Coronary artery (tissue), 2 donors: ENCODE measurements at regions not wholly inside any gene's neighbourhood (a gene's known extent, or its start where the extent isn't known, plus 50 kb on each side); places are given as distances from the start of the nearest gene placed in this dataset.

ENCODE experiments used
- DNase-seq: peaks from one replicate; pipeline ENCODE4 v3.0.0-alpha.2; 2017; ENCODE audit warnings: low spot score
- H3K27ac ChIP-seq, 2 donors: fragments of 200-600 bp; sonication (generic); one replicate each; pipeline ENCODE4 v1.5.1; 2016 to 2019
- H3K4me3 ChIP-seq: fragments of 200-600 bp; sonication (generic); 2 replicates; pipeline ENCODE4 v1.5.1; 2016; ENCODE audit warnings: mild to moderate bottlenecking, moderate library complexity
- TF ChIP-seq, protein P1 (sequence below): fragments of 200-600 bp; sonication (generic); IDR thresholded peaks from one replicate; pipeline ENCODE4 v1.5.1; 2019; ENCODE audit warnings: antibody characterized with exemption

DNA sequence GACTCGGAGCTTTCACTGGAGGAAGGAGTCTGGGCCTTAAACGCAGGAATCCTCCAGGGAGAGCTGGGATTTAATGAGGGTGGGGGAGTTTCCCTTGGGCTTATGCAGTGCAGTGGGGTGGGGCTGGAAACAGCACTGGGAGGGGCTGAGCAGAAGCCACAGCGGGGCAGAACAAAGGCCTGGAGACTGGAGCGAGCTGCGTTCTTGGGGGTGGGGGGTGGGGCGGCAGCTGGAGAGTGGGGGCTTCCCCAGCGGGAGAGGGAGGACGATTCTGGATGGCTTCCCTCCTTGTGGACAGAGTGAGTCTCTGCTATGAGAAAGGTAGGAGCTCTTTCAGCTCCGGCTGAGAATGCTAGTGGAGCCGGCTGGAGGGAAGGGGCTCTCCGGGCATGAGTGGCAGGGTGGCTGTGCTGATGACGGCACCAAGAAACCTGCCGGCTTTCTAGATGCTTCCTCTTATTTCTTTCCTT is 406.0 kb downstream of the SEC14L1 start:
- TF ChIP-seq, protein P1, sequence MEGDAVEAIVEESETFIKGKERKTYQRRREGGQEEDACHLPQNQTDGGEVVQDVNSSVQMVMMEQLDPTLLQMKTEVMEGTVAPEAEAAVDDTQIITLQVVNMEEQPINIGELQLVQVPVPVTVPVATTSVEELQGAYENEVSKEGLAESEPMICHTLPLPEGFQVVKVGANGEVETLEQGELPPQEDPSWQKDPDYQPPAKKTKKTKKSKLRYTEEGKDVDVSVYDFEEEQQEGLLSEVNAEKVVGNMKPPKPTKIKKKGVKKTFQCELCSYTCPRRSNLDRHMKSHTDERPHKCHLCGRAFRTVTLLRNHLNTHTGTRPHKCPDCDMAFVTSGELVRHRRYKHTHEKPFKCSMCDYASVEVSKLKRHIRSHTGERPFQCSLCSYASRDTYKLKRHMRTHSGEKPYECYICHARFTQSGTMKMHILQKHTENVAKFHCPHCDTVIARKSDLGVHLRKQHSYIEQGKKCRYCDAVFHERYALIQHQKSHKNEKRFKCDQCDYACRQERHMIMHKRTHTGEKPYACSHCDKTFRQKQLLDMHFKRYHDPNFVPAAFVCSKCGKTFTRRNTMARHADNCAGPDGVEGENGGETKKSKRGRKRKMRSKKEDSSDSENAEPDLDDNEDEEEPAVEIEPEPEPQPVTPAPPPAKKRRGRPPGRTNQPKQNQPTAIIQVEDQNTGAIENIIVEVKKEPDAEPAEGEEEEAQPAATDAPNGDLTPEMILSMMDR, result no peak
- H3K27ac ChIP-seq, result no peak overlapping the region
- peak overlapping the region; percentile 49 for H3K4me3 ChIP-seq
- DNase-seq, result no peak

DNA sequence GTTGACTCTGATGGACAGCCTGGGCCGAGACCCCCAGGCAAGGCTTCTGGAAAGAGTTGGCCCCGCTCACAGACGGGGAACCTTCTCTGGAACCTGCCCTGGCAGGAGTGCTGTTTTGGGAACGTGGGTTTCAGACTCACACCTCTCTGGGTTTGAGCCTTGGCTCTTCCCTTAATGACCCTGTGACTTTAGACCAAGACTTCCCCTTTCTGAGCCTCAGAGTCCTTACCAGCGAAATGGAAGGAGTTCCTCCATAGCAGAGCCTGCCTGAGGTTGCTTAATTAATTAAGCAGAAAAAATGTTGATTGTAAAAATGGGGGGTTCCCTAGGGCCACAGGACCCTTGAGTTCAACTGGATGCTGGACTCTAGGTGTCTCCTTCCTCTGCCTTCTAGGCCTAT is 408.2 kb downstream of the SEC14L1 start:
- DNase-seq, result no peak
- no peak overlapping the region for H3K27ac ChIP-seq
- TF ChIP-seq, protein P1, result no peak
- no peak overlapping the region for H3K4me3 ChIP-seq

DNA sequence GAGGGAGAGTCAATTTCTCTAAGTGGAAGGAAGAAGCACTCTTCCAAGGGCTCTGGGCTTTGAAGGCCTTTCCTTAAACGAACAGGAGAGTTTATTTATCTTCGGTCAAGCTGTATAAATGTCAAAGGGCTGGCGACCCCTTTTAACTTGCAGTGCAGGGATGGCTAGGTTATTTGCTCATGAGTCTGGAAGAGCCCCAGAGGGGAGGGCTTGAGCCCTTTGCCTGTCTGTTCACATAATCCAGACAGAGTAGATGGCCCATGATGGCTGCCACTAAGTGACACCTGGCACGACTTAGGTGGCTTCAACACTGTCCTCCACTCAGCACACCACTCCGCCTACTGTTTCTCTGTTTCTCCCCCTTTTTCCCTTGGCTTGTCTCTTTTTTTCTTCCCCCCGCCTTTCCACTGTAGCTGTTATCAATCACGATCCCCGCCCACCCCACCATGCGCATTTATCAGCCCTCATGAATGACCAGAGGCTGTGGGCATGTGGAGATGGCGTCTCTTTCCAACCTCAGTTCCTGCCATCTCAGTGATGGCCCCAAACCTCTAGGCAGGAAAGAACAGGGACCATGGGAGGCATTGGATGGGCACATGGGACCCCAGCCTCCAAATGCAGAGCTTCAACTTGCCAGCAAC is 408.7 kb upstream of the TNRC6C start:
- DNase-seq, result no peak
- TF ChIP-seq, protein P1, result no peak
- no peak overlapping the region for H3K4me3 ChIP-seq
- H3K27ac ChIP-seq, result no peak overlapping the region

DNA sequence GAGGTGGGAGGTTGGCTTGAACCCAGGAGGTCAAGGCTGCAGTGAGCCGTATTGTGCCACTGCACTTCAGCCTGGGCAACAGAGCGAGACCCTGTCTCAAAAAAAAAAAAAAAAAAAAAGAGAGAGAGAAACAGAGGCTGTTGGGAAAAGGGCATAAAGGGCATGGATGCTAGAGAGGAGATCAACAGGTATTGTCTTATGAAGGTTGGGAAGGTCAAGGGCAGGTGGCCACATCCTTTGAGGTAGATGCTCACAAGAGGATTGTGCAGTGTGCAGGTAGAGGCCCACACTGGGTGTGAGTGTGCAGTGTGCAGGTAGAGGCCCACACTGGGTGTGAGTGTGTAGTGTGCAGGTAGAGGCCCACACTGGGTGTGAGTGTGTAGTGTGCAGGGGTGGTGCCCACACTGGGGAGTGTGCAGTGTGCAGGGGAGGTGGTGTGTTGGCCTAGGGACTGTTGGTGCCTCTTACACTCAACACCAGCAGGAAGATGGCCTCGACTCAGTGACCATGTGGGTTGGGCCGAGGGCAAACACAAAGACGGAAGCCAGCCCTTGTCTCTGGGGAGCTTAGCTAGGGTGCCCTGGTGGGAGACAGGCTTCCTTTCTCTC is 404.9 kb upstream of the TNRC6C start:
- TF ChIP-seq, protein P1, result no peak
- Histone ChIP-seq H3K4me3 (no peak overlapping the region), H3K27ac (no peak overlapping the region)
- no peak for DNase-seq

DNA sequence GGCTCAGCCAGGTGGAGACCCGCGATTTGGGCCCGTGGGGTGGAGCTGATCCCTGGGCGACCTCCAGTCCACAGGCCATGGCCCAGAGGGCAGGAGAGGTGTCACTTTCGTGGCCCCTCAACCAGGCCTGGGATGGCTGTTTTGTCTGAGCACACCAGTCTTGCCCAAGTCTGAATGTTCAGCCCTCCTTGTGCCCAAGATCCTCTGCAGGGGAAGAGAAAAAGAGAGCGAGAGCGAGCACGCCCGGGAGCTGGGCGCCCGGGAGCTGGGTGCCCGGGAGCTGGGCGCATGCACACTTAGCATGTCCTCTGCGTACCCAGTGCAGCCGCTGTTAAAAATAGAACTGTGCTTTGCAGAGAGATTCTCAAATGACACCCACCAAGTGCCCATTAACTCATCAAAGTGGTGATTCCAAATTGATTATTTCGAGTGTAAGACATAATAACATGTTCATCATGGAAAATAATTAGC is 403.3 kb upstream of the TNRC6C start:
- DNase-seq, result no peak
- peak overlapping the region in 1 of 2 donors; percentile 36 for H3K27ac ChIP-seq
- TF ChIP-seq, protein P1, result no peak
- peak overlapping the region; percentile 48 for H3K4me3 ChIP-seq

DNA sequence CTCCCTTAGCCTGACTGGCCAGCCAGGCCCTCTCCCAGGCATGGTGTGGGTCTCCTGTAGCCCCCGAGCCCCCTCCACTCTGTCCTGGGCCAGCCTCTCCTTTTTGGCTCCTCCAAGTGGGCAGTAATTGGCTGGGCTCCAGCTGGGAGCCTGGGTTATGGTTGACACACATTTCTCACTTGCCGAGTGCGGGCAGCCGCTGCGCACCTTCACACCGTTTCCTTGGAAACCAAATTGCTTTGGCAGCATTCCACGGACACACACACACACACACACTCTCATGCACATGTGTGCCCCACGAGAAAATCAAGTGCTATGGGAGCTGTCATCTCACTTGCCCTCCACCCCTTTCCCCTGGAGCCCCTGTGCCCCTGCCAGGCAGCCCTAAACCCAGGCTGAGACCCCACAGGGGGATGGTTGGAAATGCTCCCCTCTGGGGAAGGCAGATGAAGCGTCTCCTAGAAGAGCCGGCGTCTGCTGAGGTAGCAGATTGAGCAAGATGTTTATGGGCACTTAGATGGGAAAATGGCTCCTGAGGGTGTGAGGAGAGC is 402.7 kb upstream of the TNRC6C start:
- peak overlapping the region in 1 of 2 donors; percentile 36 for H3K27ac ChIP-seq
- no peak for DNase-seq
- TF ChIP-seq, protein P1, result no peak
- peak overlapping the region; percentile 48 for H3K4me3 ChIP-seq
